OCI-LY3 (cell line): ENCODE measurements at regions not wholly inside any gene's neighbourhood (a gene's known extent, or its start where the extent isn't known, plus 50 kb on each side); places are given as distances from the start of the nearest gene placed in this dataset.

Experiments
- H2AFZ ChIP-seq: fragments of 200-600, 300-600 bp; shearing (Covaris generic); 2 replicates; pipeline ENCODE4 v1.6.0; 2014; ENCODE audit warnings: antibody characterized with exemption, low read depth, low read length
- H3K27ac ChIP-seq: fragments of 200-600, 300-600 bp; sonication (generic); 2 replicates; pipeline ENCODE4 v1.5.1; 2014; ENCODE audit warnings: mild to moderate bottlenecking, low read length, moderate library complexity, mixed read lengths
- H3K27me3 ChIP-seq: fragments of 200-600, 300-600 bp; sonication (generic); 2 replicates; pipeline ENCODE4 v1.6.1; 2014; ENCODE audit warnings: low read depth, low read length, mixed read lengths
- H3K36me3 ChIP-seq: fragments of 200-600, 300-600 bp; sonication (generic); replicated peaks from 2 replicates; pipeline ENCODE3; 2014; ENCODE audit warnings: low read depth, low read length, mixed read lengths
- H3K4me1 ChIP-seq: fragments of 300-600, 200-600 bp; sonication (generic); 2 replicates; pipeline ENCODE4 v1.6.1; 2014; ENCODE audit warnings: low read length, mixed read lengths
- H3K4me2 ChIP-seq: fragments of 200-600, 300-600 bp; sonication (generic); 2 replicates; pipeline ENCODE4 v1.6.1; 2014; ENCODE audit warnings: low read length, mixed read lengths
- H3K4me3 ChIP-seq: fragments of 300-600, 200-600 bp; sonication (generic); 2 replicates; pipeline ENCODE4 v1.5.1; 2014; ENCODE audit warnings: antibody characterized with exemption, mild to moderate bottlenecking, low read length, moderate library complexity
- H3K79me2 ChIP-seq: fragments of 300-600, 200-600 bp; shearing (Covaris generic); 2 replicates; pipeline ENCODE4 v1.6.1; 2014; ENCODE audit warnings: mild to moderate bottlenecking, low read length, mixed read lengths
- H3K9ac ChIP-seq: fragments of 300-600, 200-600 bp; shearing (Covaris generic); 2 replicates; pipeline ENCODE4 v1.6.0; 2014; ENCODE audit warnings: mild to moderate bottlenecking, low read length, moderate library complexity
- H3K9me3 ChIP-seq: fragments of 200-600, 300-600 bp; shearing (Covaris generic); 2 replicates; pipeline ENCODE4 v1.6.1; 2014; ENCODE audit warnings: low read length, mixed read lengths; ENCODE audit not compliant: insufficient read depth
- H4K20me1 ChIP-seq: fragments of 200-600, 300-600 bp; sonication (generic); 2 replicates; pipeline ENCODE4 v1.6.1; 2016; ENCODE audit warnings: low read length, mixed read lengths; ENCODE audit not compliant: insufficient read depth
- CTCF ChIP-seq: fragments of 200-600, 300-600 bp; sonication (generic); IDR thresholded peaks from 2 replicates; pipeline ENCODE4 v1.5.1; 2014; ENCODE audit warnings: antibody characterized with exemption, low read length, low read depth
- EZH2phosphoT487 ChIP-seq: fragments of 200-600 bp; shearing (Covaris generic); IDR thresholded peaks from 2 replicates; pipeline ENCODE4 v1.6.1; 2018; ENCODE audit warnings: antibody characterized with exemption, mixed run types, low read depth

GRCh38 chr20:51894201-51894600, 91.9 kb upstream of the SALL4 start:
- H2AFZ ChIP-seq, result no peak overlapping the region
- no peaks in the 10 kb centered on the region for H3K9me3 ChIP-seq
- peaks cover 23% of the 10 kb centered on the region for H3K27me3 ChIP-seq
- H3K27ac ChIP-seq, result no peak overlapping the region
- H3K4me3 ChIP-seq, result no peak overlapping the region
- TF ChIP-seq CTCF (no peak), EZH2phosphoT487 (no peak)
- no peaks in the 10 kb centered on the region for H4K20me1 ChIP-seq
- no peaks in the 10 kb centered on the region for H3K4me1 ChIP-seq
- H3K79me2 ChIP-seq, result no peaks in the 10 kb centered on the region
- no peaks in the 10 kb centered on the region for H3K36me3 ChIP-seq
- H3K9ac ChIP-seq, result no peak overlapping the region
- no peak overlapping the region for H3K4me2 ChIP-seq

GRCh38 chr20:51893723-51894122, 91.4 kb upstream of the SALL4 start:
- H3K4me3 ChIP-seq, result no peak overlapping the region
- no peaks in the 10 kb centered on the region for H3K4me1 ChIP-seq
- TF ChIP-seq EZH2phosphoT487 (no peak), CTCF (no peak)
- no peaks in the 10 kb centered on the region for H4K20me1 ChIP-seq
- H2AFZ ChIP-seq, result no peak overlapping the region
- no peaks in the 10 kb centered on the region for H3K79me2 ChIP-seq
- H3K9ac ChIP-seq, result no peak overlapping the region
- H3K4me2 ChIP-seq, result no peak overlapping the region
- no peaks in the 10 kb centered on the region for H3K9me3 ChIP-seq
- H3K27ac ChIP-seq, result no peak overlapping the region
- peaks cover 27% of the 10 kb centered on the region for H3K27me3 ChIP-seq
- no peaks in the 10 kb centered on the region for H3K36me3 ChIP-seq

- Histone ChIP-seq H3K9ac (no peak overlapping the region), H3K27ac (no peak overlapping the region), H3K27me3 (peaks cover 34% of the 10 kb centered on the region), H3K79me2 (no peaks in the 10 kb centered on the region), H3K36me3 (no peaks in the 10 kb centered on the region), H3K4me2 (no peak overlapping the region), H3K4me3 (no peak overlapping the region), H3K4me1 (no peaks in the 10 kb centered on the region), H2AFZ (no peak overlapping the region), H4K20me1 (no peaks in the 10 kb centered on the region), H3K9me3 (no peaks in the 10 kb centered on the region)
- TF ChIP-seq CTCF (no peak), EZH2phosphoT487 (no peak)
Measured at GRCh38 chr20:51890003-51890402, 87.7 kb upstream of the SALL4 start.

- Histone ChIP-seq H3K9me3 (no peaks in the 10 kb centered on the region), H3K79me2 (no peaks in the 10 kb centered on the region), H4K20me1 (no peaks in the 10 kb centered on the region), H3K27ac (no peak overlapping the region), H2AFZ (no peak overlapping the region), H3K4me2 (no peak overlapping the region), H3K36me3 (no peaks in the 10 kb centered on the region), H3K27me3 (peaks cover 29% of the 10 kb centered on the region), H3K9ac (no peak overlapping the region), H3K4me1 (no peaks in the 10 kb centered on the region), H3K4me3 (no peak overlapping the region)
- no peak for TF ChIP-seq CTCF
Measured at GRCh38 chr20:51889466-51889865, 87.1 kb upstream of the SALL4 start.
